ENCODE measurements at regions not wholly inside any gene's neighbourhood (a gene's known extent, or its start where the extent isn't known, plus 50 kb on each side); places are given as distances from the start of the nearest gene placed in this dataset.

DNA sequence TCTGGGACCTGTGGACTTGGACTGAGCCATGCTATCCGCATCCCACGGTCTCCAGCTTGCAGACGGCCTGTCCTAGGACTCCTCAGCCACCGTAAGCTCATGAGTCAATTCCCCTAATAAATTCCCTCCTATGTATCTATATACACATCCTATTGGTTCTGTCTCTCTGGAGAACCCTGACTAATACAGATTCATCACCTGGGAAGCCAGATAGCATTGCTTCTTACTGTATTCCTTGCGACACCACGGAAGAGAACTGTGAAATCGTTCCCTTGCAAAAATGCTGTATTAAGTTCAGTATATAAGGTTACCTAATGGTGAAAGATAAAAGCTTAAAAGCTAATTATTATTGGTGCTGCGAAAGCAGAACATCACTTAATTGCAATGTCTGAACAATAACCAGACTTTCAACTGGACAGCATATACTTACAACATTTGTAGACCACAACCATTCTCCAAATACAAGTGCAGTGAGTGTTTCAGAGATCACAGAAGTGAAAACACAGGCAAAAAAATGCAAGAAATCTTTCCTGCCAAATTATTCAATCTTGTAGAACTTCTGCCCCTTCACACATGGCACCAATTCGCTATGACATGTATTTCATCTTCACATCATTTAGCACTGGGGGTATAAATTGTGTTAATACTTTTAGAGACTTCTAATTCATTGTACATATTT, 352.9 kb downstream of the TXNL1 start (continued):
- no peak for TF ChIP-seq HDAC2 (IDR thresholded peaks at IDR 0.05; ENCODE audit: borderline replicate concordance in 1 of 2, low read depth in 2 of 2, low read length in 2 of 2)
- no peak for TF ChIP-seq SAP30 (IDR thresholded peaks at IDR 0.05; ENCODE audit: insufficient read depth, insufficient replicate concordance, low read length)
- TF ChIP-seq TAF7 (optimal IDR thresholded peaks at IDR 0.05; ENCODE audit: borderline replicate concordance, low read depth, low read length) = no peak
- no peak for TF ChIP-seq ZNF274 (IDR thresholded peaks at IDR 0.05; ENCODE audit: borderline replicate concordance, extremely low read depth, low read length)
- no peak for TF ChIP-seq ATF3 (IDR thresholded peaks at IDR 0.05; ENCODE audit: insufficient read depth, low read depth, low read length)
- TF ChIP-seq GTF2F1 (IDR thresholded peaks at IDR 0.05; ENCODE audit: borderline replicate concordance, low read depth, low read length) = no peak

Measured in H1 (cell line).